Stimulated activated CD4-positive, alpha-beta T cell treated with anti-CD3 and anti-CD28 coated beads, Interleukin-4, amount 100 ng/mL, for 4 hours (primary cell): ENCODE measurements at regions not wholly inside any gene's neighbourhood (a gene's known extent, or its start where the extent isn't known, plus 50 kb on each side); places are given as distances from the start of the nearest gene placed in this dataset.
"Not testable (repeated sequence)": the region's sequence is repeated elsewhere in the genome, so short reads cannot be mapped to it uniquely, and the experiment has no call there.

ENCODE experiments used
- DNase-seq, 2 experiments: peaks; one replicate each; pipeline ENCODE4 v3.0.0-alpha.2; 2020

DNA sequence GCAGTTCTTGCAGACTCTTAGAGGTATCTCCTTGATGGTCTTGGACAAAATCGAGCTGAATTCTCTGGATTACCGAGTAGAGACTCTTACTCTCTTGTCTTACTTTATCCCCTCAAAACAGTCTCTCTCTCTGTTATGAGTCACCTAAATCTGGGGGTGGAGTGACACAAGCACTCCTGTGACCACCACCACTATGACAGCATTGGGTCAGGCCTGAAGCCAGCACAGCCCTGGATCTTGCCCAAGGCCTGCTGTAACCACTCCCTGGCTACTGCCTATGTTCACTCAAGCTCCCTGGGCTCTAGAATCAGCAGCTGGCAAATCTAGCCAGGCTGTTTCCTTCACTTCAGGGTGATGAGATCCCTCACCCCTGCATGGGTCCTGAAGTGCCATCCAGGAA lies 662.5 kb downstream of the LUZP2 start:
- DNase-seq, result no peak

DNA sequence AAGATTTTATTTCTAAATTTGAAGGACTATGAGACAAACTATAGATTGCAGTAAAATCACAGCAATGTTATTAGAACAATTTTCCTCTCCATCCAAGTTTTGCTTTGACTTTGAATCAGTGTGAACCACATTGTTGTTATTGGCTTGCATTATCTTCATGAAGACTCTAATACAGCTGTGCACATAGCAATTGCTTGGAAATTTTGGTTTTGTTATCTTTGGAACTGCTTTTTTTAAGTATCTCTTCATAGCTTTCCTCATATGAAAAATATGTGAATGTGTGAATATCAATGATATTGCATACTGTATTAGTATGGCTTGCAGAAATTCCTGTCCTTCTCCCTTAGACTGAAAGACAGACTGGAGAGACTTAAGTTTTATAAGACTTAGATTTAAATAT lies 666.6 kb downstream of the LUZP2 start:
- DNase-seq, result no peak

- DNase-seq, result no peak
Measured at GRCh38 chr11:25180187-25180586, 683.3 kb downstream of the LUZP2 start.

DNA sequence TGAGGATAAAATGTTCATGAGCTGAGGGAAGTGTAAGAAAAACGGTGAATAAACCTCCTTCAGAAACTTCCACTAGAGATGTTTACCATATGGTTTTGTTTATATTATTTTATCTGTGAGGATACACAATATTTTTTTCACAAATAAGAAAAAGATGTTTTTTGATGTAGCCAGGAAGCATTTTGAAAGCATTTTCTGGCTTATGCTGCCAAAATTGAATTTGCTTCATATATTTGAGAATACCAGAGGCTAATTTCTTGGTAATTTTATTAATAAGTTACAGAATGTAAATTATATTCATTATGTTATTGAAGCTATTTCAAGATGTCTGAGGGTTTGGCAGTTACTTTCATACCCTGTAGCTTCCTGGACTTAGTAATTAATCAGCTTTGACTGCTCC lies 686.6 kb downstream of the LUZP2 start:
- DNase-seq, result no peak

DNA sequence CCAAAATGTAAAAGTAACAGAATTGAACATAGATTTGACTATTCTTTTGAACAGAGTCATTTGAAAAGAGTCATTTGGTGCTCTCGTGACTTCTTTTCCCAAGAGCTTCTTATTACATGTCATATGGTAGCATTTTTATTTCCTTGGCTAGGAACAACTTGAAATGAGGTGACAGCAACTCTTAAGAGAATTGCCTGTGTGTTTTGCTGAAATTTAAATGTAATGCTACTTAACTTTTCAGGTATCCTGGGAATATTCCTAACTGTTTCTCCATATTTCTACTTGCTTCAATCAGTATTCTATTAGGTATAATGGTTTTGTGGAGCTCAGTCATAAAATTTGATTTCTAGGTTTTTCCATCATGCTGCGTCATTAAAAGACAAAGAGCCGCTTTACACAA lies 700.7 kb downstream of the LUZP2 start:
- DNase-seq, result no peak

- no peak for DNase-seq
Measured at GRCh38 chr11:25198704-25199103, 701.9 kb downstream of the LUZP2 start.

GRCh38 chr11:25200925-25201324 lies 704.1 kb downstream of the LUZP2 start:
- no peak for DNase-seq

- DNase-seq, result no peak
Measured at GRCh38 chr11:25206762-25207161, 709.9 kb downstream of the LUZP2 start.

GRCh38 chr11:25211635-25212254 lies 714.9 kb downstream of the LUZP2 start:
- no peak for DNase-seq

GRCh38 chr11:25214535-25215176 lies 717.8 kb downstream of the LUZP2 start:
- no peak for DNase-seq

DNA sequence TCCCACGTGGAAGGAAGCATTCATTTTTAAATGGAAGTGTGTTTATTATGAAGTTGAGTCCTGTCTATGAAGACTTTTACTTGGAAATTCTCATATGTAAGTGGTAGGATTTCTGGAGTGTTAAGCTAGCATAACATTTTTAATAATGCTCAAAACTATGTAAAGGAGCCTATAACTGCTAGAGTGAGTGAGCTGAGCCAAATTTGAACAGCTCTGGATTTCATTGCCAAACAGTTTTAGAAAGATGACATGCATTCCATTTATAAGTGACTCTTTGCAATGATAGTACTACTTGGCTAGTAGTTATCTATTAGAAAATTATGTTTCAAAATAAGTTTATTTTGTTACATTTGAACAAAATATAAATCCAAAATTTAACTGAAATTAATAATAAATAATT lies 721.2 kb downstream of the LUZP2 start:
- DNase-seq, result no peak

- no peak for DNase-seq
Measured at GRCh38 chr11:25225078-25225477, 728.2 kb downstream of the LUZP2 start.

DNA sequence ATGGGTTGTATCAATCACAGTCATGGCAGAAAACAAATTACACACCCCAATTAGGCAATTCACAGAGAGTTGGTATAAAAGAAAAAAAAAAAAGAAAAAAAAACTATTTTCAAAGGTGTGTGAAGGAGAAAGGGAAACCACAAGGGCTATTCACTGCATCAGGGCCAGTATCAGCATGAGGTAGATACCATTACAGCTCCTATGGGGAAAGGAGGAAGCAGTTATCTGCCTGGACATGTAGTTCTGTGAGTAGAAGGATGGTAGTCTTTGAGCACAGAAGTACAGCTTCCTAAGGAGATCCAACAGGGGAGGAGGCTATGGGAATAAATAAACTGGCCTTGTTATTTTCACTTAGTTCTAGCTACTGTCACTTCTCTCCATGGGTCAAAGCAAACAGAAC lies 746.1 kb downstream of the LUZP2 start:
- no peak for DNase-seq

DNA sequence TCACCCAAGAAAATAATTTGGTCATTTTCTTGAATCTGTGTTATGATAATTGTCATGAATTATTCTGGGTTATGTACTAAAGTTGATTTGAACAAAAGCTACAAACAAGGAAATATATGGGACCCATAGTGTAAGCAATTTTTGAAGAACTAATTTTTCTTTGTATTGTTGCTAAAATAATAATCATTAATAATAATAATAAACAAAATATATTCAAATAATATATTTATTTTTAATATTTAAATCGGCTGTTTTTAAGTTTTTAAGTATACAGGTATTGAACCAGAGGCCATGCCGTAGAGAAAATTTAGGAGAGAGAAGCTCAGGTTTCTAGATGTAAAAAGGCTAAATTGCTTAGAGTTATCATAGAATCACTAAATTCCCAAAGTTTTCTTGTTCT lies 747.3 kb downstream of the LUZP2 start:
- no peak for DNase-seq

- no peak for DNase-seq
Measured at GRCh38 chr11:25247336-25247735, 750.5 kb downstream of the LUZP2 start.

- no peak for DNase-seq
Measured at GRCh38 chr11:25252854-25253253, 756.0 kb downstream of the LUZP2 start.

- DNase-seq, result not testable (repeated sequence)
Measured at GRCh38 chr11:25263861-25264260, 767.0 kb downstream of the LUZP2 start.

DNA sequence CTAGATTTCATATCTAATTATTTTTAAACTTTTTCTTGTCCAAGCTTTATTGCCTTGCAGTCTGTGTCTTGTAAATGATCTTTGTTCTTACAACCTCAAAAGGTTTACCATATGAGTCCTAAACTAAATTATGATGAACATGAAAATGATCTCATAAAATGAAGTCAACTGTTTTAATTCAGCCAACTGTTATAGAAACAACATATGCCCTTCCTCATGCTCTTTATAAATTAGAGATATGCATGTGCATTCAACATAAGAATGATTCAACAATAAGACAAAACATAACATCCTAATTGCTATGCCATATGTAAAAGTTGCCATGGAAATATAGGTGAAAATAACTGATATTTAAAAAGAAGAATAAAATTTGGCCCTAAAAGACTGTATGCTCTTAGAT lies 774.4 kb downstream of the LUZP2 start:
- DNase-seq, result no peak

GRCh38 chr11:25272214-25272613 lies 775.4 kb downstream of the LUZP2 start:
- DNase-seq, result no peak

DNA sequence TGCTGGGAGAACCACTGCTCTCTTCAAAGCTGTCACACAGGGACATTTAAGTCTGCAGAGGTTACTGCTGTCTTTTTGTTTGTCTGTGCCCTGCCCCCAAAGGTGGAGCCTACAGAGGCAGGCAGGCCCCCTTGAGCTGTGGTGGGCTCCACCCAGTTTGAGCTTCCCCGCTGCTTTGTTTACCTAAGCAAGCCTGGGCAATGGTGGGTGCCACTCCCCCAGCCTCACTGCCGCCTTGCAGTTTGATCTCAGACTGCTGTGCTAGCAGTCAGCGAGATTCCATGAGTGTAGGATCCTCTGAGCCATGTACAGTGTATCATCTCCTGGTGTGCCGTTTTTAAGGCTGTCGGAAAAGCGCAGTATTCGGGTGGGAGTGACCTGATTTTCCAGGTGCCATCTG lies 784.0 kb downstream of the LUZP2 start:
- not testable (repeated sequence) for DNase-seq

DNA sequence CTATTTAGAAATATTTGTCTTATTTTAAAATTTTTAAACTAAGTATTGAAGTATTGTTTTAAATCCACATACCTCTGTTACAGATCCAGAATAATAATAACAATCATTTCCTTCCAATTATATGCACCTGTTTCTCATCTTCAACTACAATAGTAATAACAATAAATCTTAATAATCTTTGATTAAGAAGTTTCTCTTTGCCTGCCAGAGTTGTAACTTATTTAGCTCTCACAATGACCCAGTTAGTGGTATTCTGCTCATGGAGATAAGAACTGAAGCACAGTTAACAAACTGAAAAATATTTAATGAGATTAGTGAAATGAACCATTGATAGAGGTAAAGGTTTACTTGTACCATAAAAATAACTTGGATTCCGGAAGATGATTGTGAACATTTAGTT lies 796.3 kb downstream of the LUZP2 start:
- no peak for DNase-seq

- DNase-seq, result no peak
Measured at GRCh38 chr11:25298450-25298849, 801.6 kb downstream of the LUZP2 start.

- DNase-seq, result no peak
Measured at GRCh38 chr11:25309818-25310217, 813.0 kb downstream of the LUZP2 start.

- DNase-seq, result no peak
Measured at GRCh38 chr11:25317216-25317615, 820.4 kb downstream of the LUZP2 start.

DNA sequence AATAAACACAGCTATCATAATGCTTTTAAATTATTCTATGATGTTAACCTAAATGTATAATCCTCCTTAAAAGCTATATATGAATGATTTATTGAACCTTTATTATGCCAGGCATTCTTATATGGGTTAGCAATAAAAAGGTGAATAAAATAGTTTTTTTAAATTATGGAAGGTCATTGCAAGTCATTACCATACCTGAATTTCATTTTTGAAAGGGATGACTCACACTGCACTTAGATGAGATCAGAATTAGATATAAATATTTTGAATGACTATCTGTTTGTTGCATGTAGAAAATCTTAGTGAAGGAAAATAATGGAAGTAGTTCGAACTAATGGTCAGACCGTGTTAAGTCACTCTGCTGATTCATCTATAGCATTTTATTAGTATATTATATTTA lies 822.3 kb downstream of the LUZP2 start:
- DNase-seq, result no peak
